IMR-90 (cell line): ENCODE measurements at regions not wholly inside any gene's neighbourhood (a gene's known extent, or its start where the extent isn't known, plus 50 kb on each side); places are given as distances from the start of the nearest gene placed in this dataset.

Source experiments
- ATAC-seq: fragments of 200-7000 bp; cut with Tn5 transposase; 2 replicates; pipeline ENCODE4 v1.9.1; 2020; ENCODE audit warnings: low read depth, mild to moderate bottlenecking, moderate library complexity
- BruUV-seq: library from RNA; stranded (reverse); fragments of 400-500 nt; replicated peaks from 2 replicates; lab custom pipeline; 2021; lab: Mats Ljungman, UMichigan
- CTCF ChIA-PET: fragments of 300-600 bp; formaldehyde crosslinking; extraction: SDS; loops from one replicate; lab custom pipeline; 2021; ENCODE audit warnings: antibody characterized with exemption; lab: Yijun Ruan, JAX
- POLR2A ChIA-PET: fragments of 300-600 bp; sonication (Branson Sonifier 250); formaldehyde crosslinking; loops from one replicate; lab custom pipeline; 2022; ENCODE audit warnings: antibody characterized with exemption; ENCODE audit not compliant: unreplicated experiment; lab: Charles Lee
- DNase-seq: peaks from one replicate; pipeline ENCODE4 v3.0.0; 2013
- H2AFZ ChIP-seq: replicated peaks from 2 replicates; pipeline ENCODE3; 2013; ENCODE audit warnings: low read length, mild to moderate bottlenecking; ENCODE audit not compliant: poor library complexity
- H2AK5ac ChIP-seq: 2 replicates; pipeline ENCODE4 v1.6.1; 2013; ENCODE audit warnings: low read depth, low read length, inconsistent platforms
- H2AK9ac ChIP-seq: replicated peaks from 2 replicates; pipeline ENCODE3; 2013; ENCODE audit warnings: mild to moderate bottlenecking, low read depth, low read length, moderate library complexity; ENCODE audit not compliant: poor library complexity
- H2BK120ac ChIP-seq: 2 replicates; pipeline ENCODE4 v1.6.1; 2013; ENCODE audit warnings: low read depth, low read length, inconsistent platforms
- H2BK15ac ChIP-seq: 3 replicates; pipeline ENCODE4 v1.6.1; 2013; ENCODE audit warnings: low read depth, low read length, inconsistent platforms
- H2BK20ac ChIP-seq: 2 replicates; pipeline ENCODE4 v1.6.1; 2013; ENCODE audit warnings: low read depth, mild to moderate bottlenecking, inconsistent platforms, low read length, moderate library complexity
- H2BK5ac ChIP-seq: 2 replicates; pipeline ENCODE4 v1.6.1; 2013; ENCODE audit warnings: mild to moderate bottlenecking, low read depth, low read length, inconsistent platforms; ENCODE audit not compliant: poor library complexity, severe bottlenecking
- H3K14ac ChIP-seq: replicated peaks from 2 replicates; pipeline ENCODE4 v1.6.1; 2013; ENCODE audit warnings: low read depth, low read length, inconsistent platforms
- H3K18ac ChIP-seq: 2 replicates; pipeline ENCODE4 v1.6.1; 2013; ENCODE audit warnings: low read depth, low read length, control low read depth
- H3K23ac ChIP-seq: 2 replicates; pipeline ENCODE4 v1.6.1; 2013; ENCODE audit warnings: low read depth, low read length, inconsistent platforms
- H3K27ac ChIP-seq: 2 replicates; pipeline ENCODE4 v1.5.1; 2013; ENCODE audit warnings: mild to moderate bottlenecking, control low read depth, low read length; ENCODE audit not compliant: insufficient read depth
- H3K27me3 ChIP-seq: 2 replicates; pipeline ENCODE4 v1.6.1; 2013; ENCODE audit warnings: low read length; ENCODE audit not compliant: control insufficient read depth, insufficient read depth
- H3K36me3 ChIP-seq: 2 replicates; pipeline ENCODE4 v1.6.1; 2013; ENCODE audit warnings: low read length, mixed read lengths; ENCODE audit not compliant: control insufficient read depth, insufficient read depth
- H3K4ac ChIP-seq: 2 replicates; pipeline ENCODE4 v1.6.1; 2013; ENCODE audit warnings: low read depth, low read length, inconsistent platforms
- H3K4me1 ChIP-seq: 2 replicates; pipeline ENCODE4 v1.6.1; 2013; ENCODE audit warnings: low read length, mixed read lengths; ENCODE audit not compliant: control insufficient read depth, insufficient read depth
- H3K4me2 ChIP-seq: 2 replicates; pipeline ENCODE4 v1.6.1; 2013; ENCODE audit warnings: low read depth, mild to moderate bottlenecking, control low read depth, low read length, moderate library complexity
- H3K4me3 ChIP-seq: 2 replicates; pipeline ENCODE4 v1.5.1; 2013; ENCODE audit warnings: low read depth, mild to moderate bottlenecking, control low read depth, low read length, moderate library complexity; ENCODE audit not compliant: insufficient read depth
- H3K56ac ChIP-seq: 2 replicates; pipeline ENCODE4 v1.6.1; 2013; ENCODE audit warnings: low read length, inconsistent platforms; ENCODE audit not compliant: insufficient read depth; ENCODE audit errors: extremely low read depth
- H3K79me1 ChIP-seq, 2 experiments: 2 replicates each; pipeline ENCODE4 v1.6.1; 2013; ENCODE audit warnings: low read length in 2 of 2, inconsistent platforms in 1 of 2, low read depth in 1 of 2
- H3K9ac ChIP-seq: 2 replicates; pipeline ENCODE4 v1.6.1; 2013; ENCODE audit warnings: low read depth, low read length, control low read depth
- H3K9me1 ChIP-seq: 2 replicates; pipeline ENCODE4 v1.6.1; 2013; ENCODE audit warnings: low read length, inconsistent platforms; ENCODE audit not compliant: insufficient read depth
- H3K9me3 ChIP-seq: 2 replicates; pipeline ENCODE4 v1.6.1; 2013; ENCODE audit warnings: low read length; ENCODE audit not compliant: control insufficient read depth, insufficient read depth
- H4K20me1 ChIP-seq: 2 replicates; pipeline ENCODE4 v1.6.1; 2013; ENCODE audit warnings: low read length, inconsistent platforms; ENCODE audit not compliant: insufficient read depth
- H4K5ac ChIP-seq: 2 replicates; pipeline ENCODE4 v1.6.1; 2013; ENCODE audit warnings: mild to moderate bottlenecking, low read depth, low read length, control low read depth
- H4K8ac ChIP-seq, 2 experiments: 2 replicates each; pipeline ENCODE4 v1.6.1; 2013; ENCODE audit warnings: low read depth in 2 of 2, low read length in 2 of 2, control low read depth in 1 of 2, inconsistent platforms in 1 of 2
- H4K91ac ChIP-seq: 2 replicates; pipeline ENCODE4 v1.6.1; 2013; ENCODE audit warnings: low read depth, low read length, inconsistent platforms; ENCODE audit not compliant: insufficient read depth
- BHLHE40 ChIP-seq: fragments of 150-350 bp; IDR thresholded peaks from 2 replicates; pipeline ENCODE4 v1.6.1; 2016; ENCODE audit warnings: mild to moderate bottlenecking, low read depth, low read length
- CEBPB ChIP-seq: IDR thresholded peaks from 2 replicates; pipeline ENCODE4 v1.6.1; 2012; ENCODE audit warnings: low read depth, low read length, improper control_type of control experiment
- CHD1 ChIP-seq: IDR thresholded peaks from 2 replicates; pipeline ENCODE4 v1.6.1; 2012; ENCODE audit warnings: low read depth, low read length, improper control_type of control experiment
- CTCF ChIP-seq: conservative IDR thresholded peaks from 2 replicates; pipeline ENCODE4 v1.5.1; 2012; ENCODE audit warnings: mild to moderate bottlenecking, low read depth, low read length, improper control_type of control experiment
- ELK1 ChIP-seq: fragments of 150-350 bp; IDR thresholded peaks from 2 replicates; pipeline ENCODE4 v1.6.1; 2016; ENCODE audit warnings: low read depth, mild to moderate bottlenecking, low read length, moderate library complexity, borderline replicate concordance
- FOS ChIP-seq: fragments of 150-350 bp; IDR thresholded peaks from 2 replicates; pipeline ENCODE4 v1.6.1; 2016; ENCODE audit warnings: low read depth, low read length
- MAFK ChIP-seq: IDR thresholded peaks from 2 replicates; pipeline ENCODE4 v1.6.1; 2012; ENCODE audit warnings: low read depth, low read length, improper control_type of control experiment
- MAZ ChIP-seq: IDR thresholded peaks from 2 replicates; pipeline ENCODE4 v1.6.1; 2012; ENCODE audit warnings: low read depth, mild to moderate bottlenecking, low read length, improper control_type of control experiment, moderate library complexity, borderline replicate concordance
- MXI1 ChIP-seq: IDR thresholded peaks from 2 replicates; pipeline ENCODE4 v1.6.1; 2012; ENCODE audit warnings: low read depth, mild to moderate bottlenecking, low read length, moderate library complexity, borderline replicate concordance
- NFE2L2 ChIP-seq: fragments of 150-350 bp; IDR thresholded peaks from 2 replicates; pipeline ENCODE4 v1.6.1; 2016; ENCODE audit warnings: low read depth, mild to moderate bottlenecking, low read length
- POLR2A ChIP-seq: IDR thresholded peaks from 2 replicates; pipeline ENCODE4 v1.6.1; 2012; ENCODE audit warnings: mild to moderate bottlenecking, low read depth, low read length
- RAD21 ChIP-seq: IDR thresholded peaks from 2 replicates; pipeline ENCODE4 v1.6.1; 2012; ENCODE audit warnings: low read length, improper control_type of control experiment
- RCOR1 ChIP-seq: IDR thresholded peaks from 2 replicates; pipeline ENCODE4 v1.6.1; 2012; ENCODE audit warnings: mild to moderate bottlenecking, low read length, improper control_type of control experiment; ENCODE audit not compliant: insufficient replicate concordance
- SMC3 ChIP-seq: fragments of 150-350 bp; IDR thresholded peaks from 2 replicates; pipeline ENCODE4 v1.6.1; 2016; ENCODE audit warnings: low read depth, mild to moderate bottlenecking, antibody characterized with exemption, low read length, moderate library complexity
- USF2 ChIP-seq: fragments of 150-350 bp; IDR thresholded peaks from 2 replicates; pipeline ENCODE4 v1.6.1; 2017; ENCODE audit warnings: mild to moderate bottlenecking, antibody characterized with exemption, low read length, low read depth
- WGBS, 2 experiments: methylation state at CpG; one replicate each; pipeline versions ENCODE4 v1.1.5 to v1.1.7; 2013; ENCODE audit warnings: missing lambda C conversion rate in 2 of 2; ENCODE audit not compliant: insufficient read length in 1 of 2; ENCODE audit errors: extremely low coverage in 2 of 2; 5-methylcytosine and 5-hydroxymethylcytosine counted together
- dilution Hi-C: fragments of 300-500 bp; cut with HindIII; formaldehyde crosslinking; loops from one replicate; pipeline ENCODE4 v1.14.3; 2018; ENCODE audit warnings: low sequenced_read_pairs; ENCODE audit not compliant: unreplicated experiment
- in situ Hi-C: fragments of 300-500 bp; cut with MboI; formaldehyde crosslinking; loops from 3 replicates; pipeline ENCODE4 v1.14.3; 2019; ENCODE audit warnings: low sequenced_read_pairs, inconsistent platforms, mixed read lengths
- intact Hi-C: fragments of 100-400 bp; cut with micrococcal nuclease; formaldehyde crosslinking; loops from 2 replicates; pipeline ENCODE4 v1.10.0; 2022

- no peaks in the 10 kb centered on the region for H3K4me1 ChIP-seq
- H3K56ac ChIP-seq: no peak overlapping the region
- no peak for ATAC-seq
- no peak overlapping the region for H2AK9ac ChIP-seq
- H3K27me3 ChIP-seq: no peaks in the 10 kb centered on the region
- in situ Hi-C loops (no loop called here), intact Hi-C loops (no loop called here), dilution Hi-C loops (no loop called here)
- no peak overlapping the region for H3K27ac ChIP-seq
- H2BK120ac ChIP-seq: no peak overlapping the region
- no peak overlapping the region for H4K8ac ChIP-seq
- BruUV-seq: no TSS peak
- no peak overlapping the region for H3K23ac ChIP-seq
- TF ChIP-seq CTCF: no peak
- TF ChIP-seq USF2: no peak
- no peak for TF ChIP-seq NFE2L2
- TF ChIP-seq SMC3: no peak
- no peak for TF ChIP-seq CEBPB
- no peak for TF ChIP-seq MXI1
- no peak for TF ChIP-seq FOS
- no peak for TF ChIP-seq RAD21
- TF ChIP-seq POLR2A: no peak
- no peak for TF ChIP-seq ELK1
- no peak for TF ChIP-seq MAFK
- TF ChIP-seq CHD1: no peak
- TF ChIP-seq BHLHE40: no peak
- TF ChIP-seq MAZ: no peak
- no peak for TF ChIP-seq RCOR1
- no peak overlapping the region for H3K4ac ChIP-seq
- H2AFZ ChIP-seq: no peak overlapping the region
- H3K4me3 ChIP-seq: no peak overlapping the region
- H2BK20ac ChIP-seq: no peak overlapping the region
- H3K4me2 ChIP-seq: no peak overlapping the region
- H2AK5ac ChIP-seq: no peak overlapping the region
- H3K9me1 ChIP-seq: no peaks in the 10 kb centered on the region
- ChIA-PET CTCF (interaction anchor here (0.9 kb wide), 1 partner anchor 704 kb away, joined by 3 read pairs; no protein-coding TSS in a partner anchor), POLR2A (no interaction called here)
- no peaks in the 10 kb centered on the region for H3K9me3 ChIP-seq
- no peaks in the 10 kb centered on the region for H3K36me3 ChIP-seq
- H3K79me1 ChIP-seq: no peaks in the 10 kb centered on the region
- H2BK15ac ChIP-seq: no peak overlapping the region
- no peak overlapping the region for H3K9ac ChIP-seq
- no peak overlapping the region for H3K18ac ChIP-seq
- DNase-seq: peak; percentile 12
- H3K14ac ChIP-seq: no peak overlapping the region
- H4K20me1 ChIP-seq: no peaks in the 10 kb centered on the region
- H4K5ac ChIP-seq: no peak overlapping the region
- whole genome bisulfite sequencing, 2 experiments: 0% methylated on average over 2 of the region's 2 CpGs; no CpG with 5 or more reads in 1 of the 2 experiments
- no peak overlapping the region for H2BK5ac ChIP-seq
- no peak overlapping the region for H4K91ac ChIP-seq
These were observed 480.2 kb downstream of the TMX3 start for GRCh38 chr18:68234676-68235075.
